DMS153 treated with DMSO at 0.1 percent for 48 hours (cell line): ENCODE measurements at regions not wholly inside any gene's neighbourhood (a gene's known extent, or its start where the extent isn't known, plus 50 kb on each side); places are given as distances from the start of the nearest gene placed in this dataset.

Experiments used
- DNase-seq: peaks from one replicate; lab custom pipeline; 2025; ENCODE audit not compliant: unreplicated experiment; lab: John Stamatoyannopoulos, UW

GRCh38 chr6:109918227-109918626 is 59.9 kb upstream of the GPR6 start:
- no peak for DNase-seq

DNA sequence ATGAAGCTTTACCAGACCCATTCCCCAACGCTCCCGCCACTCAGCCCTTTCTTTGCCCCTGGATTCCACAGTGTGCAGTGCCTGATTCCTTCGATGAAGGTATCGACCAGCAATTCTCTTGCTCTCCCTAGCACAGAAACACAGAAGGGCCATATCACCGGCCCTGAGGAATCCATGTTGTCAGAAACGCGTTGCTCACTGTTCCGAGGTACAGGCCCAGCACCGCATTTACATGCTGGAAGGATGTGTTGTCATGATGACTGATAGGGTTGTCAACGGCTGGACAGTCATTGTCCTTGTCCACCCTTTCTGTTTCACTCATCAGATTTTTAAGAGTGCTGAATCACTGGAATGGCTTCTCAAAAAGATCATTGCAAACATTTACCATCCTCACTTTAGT is 57.2 kb upstream of the GPR6 start:
- no peak for DNase-seq

DNA sequence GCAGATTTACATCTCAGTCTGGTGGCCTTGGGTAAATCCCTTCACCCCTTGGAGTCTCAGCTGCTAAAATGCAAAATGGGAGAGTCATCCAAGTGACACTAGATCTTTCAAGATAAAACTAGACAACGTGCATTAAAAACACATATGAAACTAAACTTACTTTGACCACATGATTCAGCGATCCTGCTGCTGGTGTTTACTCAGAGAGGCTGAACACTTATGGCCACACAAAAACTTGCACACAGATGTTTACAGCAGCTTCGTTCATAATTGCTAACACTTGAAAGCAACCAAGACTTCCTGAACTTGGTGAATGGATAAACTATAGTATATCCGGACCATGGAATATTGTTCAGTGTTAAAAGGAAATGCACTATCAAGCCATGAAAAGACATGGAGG is 55.3 kb upstream of the GPR6 start:
- no peak for DNase-seq

DNA sequence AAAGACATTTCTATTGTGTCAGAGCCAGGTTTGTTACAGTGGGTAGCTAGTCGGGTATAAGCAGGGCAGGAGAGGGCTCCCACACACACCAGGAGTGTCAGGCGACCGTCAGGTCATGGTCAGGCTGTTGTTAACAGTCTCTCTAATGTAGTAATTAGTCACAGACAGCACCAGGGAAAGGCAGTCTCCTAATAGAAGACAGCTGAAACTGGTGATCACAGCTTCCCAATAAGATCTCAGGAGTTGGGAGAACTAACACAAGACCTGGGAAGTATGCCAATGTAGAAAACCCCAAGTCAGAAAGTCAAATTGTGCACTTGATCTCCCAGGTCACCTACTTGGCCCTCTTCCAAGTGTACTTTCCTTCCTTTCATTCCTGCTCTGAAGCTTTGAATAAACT is 53.0 kb upstream of the GPR6 start:
- DNase-seq: no peak

DNA sequence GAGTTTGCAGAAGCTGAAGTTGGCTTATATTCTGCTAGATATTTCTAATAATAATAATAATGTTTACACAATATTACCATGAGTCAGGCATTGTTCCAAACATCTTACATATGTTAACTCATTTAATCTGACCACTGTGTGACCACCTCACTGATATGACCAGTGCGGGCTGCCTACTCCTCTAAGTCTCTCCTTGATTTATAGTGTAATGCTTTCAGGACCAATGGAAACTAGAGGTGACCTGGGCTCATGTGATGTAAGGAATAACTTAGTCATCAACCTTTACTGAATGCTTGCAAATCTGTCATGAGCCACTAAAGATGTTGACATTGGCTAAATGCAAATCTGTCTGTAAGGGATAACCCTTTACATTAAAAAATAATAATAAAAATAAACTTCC is 51.1 kb upstream of the GPR6 start:
- no peak for DNase-seq
